ENCODE measurements at regions not wholly inside any gene's neighbourhood (a gene's known extent, or its start where the extent isn't known, plus 50 kb on each side); places are given as distances from the start of the nearest gene placed in this dataset.
A peak's percentile ranks its signal among the peaks of the same experiment; 100 is the strongest.

DNA sequence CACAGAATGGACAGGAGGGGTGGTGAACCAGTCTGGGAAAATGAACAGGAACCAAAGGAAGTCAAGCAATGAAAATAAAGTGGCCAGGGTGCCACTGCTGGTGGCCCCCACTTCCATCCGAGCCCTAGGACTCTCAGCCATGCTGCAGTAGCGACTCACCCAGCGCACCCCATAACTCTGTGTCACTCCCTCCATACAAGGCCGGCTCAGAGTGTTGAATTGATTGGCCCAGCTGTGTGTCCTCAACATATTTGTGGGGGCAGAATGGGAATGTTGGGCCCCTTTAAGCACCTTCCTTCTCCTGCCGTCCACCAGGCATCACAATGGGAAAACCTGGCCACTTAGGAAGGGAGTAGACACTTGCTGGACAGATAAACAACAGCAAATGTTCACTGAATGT lies 169.0 kb upstream of the SDK2 start:
- H3K9me3 Mint-ChIP-seq, result no peaks in the 10 kb centered on the region
- POLR2A ChIA-PET, result interaction anchor here (0.6 kb wide), 1 partner anchor 14 kb away, joined by 3 read pairs; no protein-coding TSS in a partner anchor
- H3K36me3 Mint-ChIP-seq, result no peaks in the 10 kb centered on the region
- ATAC-seq (no peak), DNase-seq (no peak)
- H3K27me3 Mint-ChIP-seq, result no peaks in the 10 kb centered on the region
- no peak overlapping the region for H3K27ac Mint-ChIP-seq
- H3K4me3 Mint-ChIP-seq, result no peak overlapping the region
- no peaks in the 10 kb centered on the region for H3K4me1 Mint-ChIP-seq

DNA sequence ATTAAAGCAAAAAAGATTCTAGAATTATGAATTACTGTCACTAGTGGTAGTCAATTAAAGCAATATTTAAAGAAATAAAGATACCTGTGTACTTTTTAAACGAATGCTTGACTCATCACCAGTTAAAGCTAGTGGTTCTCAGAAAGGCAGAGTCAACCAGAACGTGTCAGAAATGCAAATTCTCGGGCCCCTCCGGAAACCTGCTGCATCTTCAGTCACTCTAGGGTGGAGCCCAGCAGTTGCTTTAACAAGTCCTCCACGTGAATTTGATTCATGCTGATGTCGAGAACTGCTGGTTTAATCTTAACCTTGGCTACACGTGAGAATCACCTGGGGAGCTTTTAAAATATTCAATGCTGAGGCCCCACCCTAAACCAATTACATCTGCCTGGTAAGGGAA lies 169.8 kb upstream of the SDK2 start:
- no peak for ATAC-seq
- POLR2A ChIA-PET, result no interaction called here
- H3K27me3 Mint-ChIP-seq, result peaks cover 0 to 2% (median 0%) of the 10 kb centered on the region in 5 donors

DNA sequence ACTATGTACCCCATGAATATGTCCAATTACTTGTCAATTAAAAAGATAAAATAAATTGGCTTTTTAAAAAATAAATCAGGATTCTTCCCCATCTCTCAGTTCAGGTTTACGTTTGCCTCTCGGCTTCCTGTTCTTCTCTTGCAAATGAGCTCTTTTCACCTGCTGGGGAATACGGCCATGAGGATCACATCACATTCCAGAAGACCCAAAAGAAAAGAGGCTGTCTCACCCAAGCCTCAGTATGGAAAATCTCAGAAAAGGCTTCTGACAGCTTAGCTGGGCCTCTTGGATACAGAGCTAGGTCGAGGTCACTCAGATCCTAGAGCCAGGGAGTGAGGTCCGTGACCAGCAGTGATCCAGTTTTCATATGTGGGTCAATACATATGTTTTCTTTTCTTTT lies 171.2 kb upstream of the SDK2 start:
- POLR2A ChIA-PET, result interaction anchor here (0.7 kb wide), 1 partner anchor 13 kb away, joined by 3 read pairs; no protein-coding TSS in a partner anchor
- Mint-ChIP-seq H3K27me3 (peaks cover 0 to 2% (median 0%) of the 10 kb centered on the region in 5 donors), H3K36me3 (peaks cover 0 to 5% (median 0%) of the 10 kb centered on the region in 3 donors), H3K4me3 (no peak overlapping the region), H3K27ac (peak overlapping the region in 1 of 10 donors; percentile 13), H3K9me3 (peaks cover 0 to 8% (median 2%) of the 10 kb centered on the region in 9 donors), H3K4me1 (no peaks in the 10 kb centered on the region)
- ATAC-seq (no peak), DNase-seq (no peak)

More for the DNA sequence above, 169.8 kb upstream of the SDK2 start:
- Mint-ChIP-seq H3K27ac (no peak overlapping the region), H3K9me3 (peaks cover 0 to 7% (median 2%) of the 10 kb centered on the region in 9 donors), H3K36me3 (peaks cover 0 to 5% (median 0%) of the 10 kb centered on the region in 3 donors), H3K4me1 (no peaks in the 10 kb centered on the region), H3K4me3 (no peak overlapping the region)
- DNase-seq, result no peak

DNA sequence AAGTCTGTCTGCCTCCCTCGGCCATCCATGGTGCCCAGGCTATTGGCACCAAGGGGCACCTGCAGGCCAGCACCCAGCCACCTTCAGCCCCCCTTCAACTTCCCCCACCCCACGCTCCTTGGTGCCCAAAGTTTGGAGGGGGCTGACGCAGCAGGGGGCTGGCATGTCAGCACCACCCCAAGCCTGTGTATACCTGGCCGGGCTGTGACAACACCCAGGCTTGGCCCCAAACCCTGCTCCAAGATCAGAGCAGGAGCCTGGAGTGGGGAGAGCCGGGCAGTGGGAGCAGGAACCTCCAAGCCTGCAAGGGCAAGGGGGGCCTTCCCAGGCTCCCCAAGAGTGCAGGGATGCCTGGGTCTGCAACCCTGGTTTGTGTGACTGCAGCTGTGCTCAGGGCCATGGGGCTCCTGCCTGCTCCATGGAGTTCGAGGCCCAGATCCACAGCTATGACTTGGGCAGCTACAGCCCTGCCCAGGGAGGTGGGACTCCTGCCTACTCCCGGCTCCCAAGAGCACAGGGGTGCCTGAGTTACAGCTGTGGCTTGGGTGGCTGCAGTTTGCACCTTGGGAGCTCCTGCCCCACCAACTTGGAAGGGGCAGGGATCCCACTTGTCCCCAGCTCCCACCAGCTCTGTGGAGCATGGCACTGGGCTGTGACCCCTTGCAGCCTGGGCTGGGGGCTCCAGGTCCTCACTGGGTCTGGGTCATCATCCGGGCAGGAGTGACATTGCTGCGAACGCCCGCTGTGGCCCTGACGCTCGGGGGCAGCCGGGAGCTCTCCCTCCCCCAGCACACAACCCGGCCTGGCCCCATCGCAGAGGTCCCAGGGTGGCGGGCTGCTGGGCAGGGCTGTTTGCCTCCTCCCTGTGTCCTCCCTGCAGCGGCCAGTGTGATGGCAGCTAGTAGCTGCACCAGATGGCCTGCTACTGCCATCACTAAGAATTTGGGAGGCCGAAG lies 175.5 kb upstream of the SDK2 start:
- H3K36me3 Mint-ChIP-seq, result peaks cover 0 to 5% (median 0%) of the 10 kb centered on the region in 3 donors
- ATAC-seq (no peak), DNase-seq (no peak)
- no peak overlapping the region for H3K27ac Mint-ChIP-seq
- H3K9me3 Mint-ChIP-seq, result peaks cover 0 to 8% (median 2%) of the 10 kb centered on the region in 9 donors
- H3K4me3 Mint-ChIP-seq, result no peak overlapping the region
- peaks cover 0 to 24% (median 6%) of the 10 kb centered on the region in 5 donors for H3K27me3 Mint-ChIP-seq
- H3K4me1 Mint-ChIP-seq, result peaks cover 4 to 22% (median 21%) of the 10 kb centered on the region in 4 donors
- POLR2A ChIA-PET, result no interaction called here

DNA sequence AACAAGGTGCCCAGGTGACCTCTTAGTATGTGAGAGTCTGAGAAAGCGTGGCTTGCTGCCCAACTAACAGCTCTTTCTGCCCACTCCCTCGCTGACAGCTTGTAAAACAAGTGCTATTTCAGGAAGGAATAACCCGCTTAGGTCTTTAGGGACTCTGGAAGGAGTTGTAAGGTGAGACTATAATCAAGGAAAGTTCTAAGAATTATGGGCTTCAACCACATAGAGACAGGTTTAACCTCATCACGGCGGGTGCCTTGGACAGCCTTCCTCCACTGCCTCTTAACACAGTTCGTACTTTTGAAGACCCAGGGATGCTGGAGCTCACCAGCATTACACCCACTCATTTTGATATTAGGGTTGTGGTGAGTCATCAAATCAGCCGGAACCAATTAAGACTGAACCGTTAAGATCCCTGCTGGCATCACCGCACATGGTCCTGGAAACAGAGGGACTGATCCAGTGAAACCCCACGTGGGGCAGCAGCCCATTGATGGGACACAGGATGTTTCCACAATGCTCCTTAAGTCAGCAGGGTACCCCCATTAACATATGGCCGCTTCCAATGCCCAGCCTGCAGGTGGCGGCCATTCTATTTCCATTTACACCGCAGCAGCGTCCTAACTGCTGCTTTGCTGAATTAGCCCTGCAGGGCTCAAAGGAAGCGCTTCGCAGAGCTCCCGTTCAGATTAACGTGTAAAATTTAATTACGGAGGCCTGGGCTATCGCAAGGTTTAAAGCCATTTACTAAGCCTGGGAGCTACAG lies 176.6 kb upstream of the SDK2 start:
- Mint-ChIP-seq H3K9me3 (peaks cover 0 to 8% (median 2%) of the 10 kb centered on the region in 9 donors), H3K4me1 (peaks cover 4 to 22% (median 21%) of the 10 kb centered on the region in 4 donors), H3K27me3 (peaks cover 0 to 26% (median 6%) of the 10 kb centered on the region in 5 donors), H3K27ac (peak overlapping the region in 1 of 10 donors; percentile 5), H3K36me3 (peaks cover 0 to 5% (median 0%) of the 10 kb centered on the region in 3 donors), H3K4me3 (no peak overlapping the region)
- POLR2A ChIA-PET, result interaction anchor here (0.7 to 1.0 kb wide), 2 partner anchors 9 to 148 kb away, joined by 3 read pairs; no protein-coding TSS in a partner anchor
- no peak for DNase-seq
- no peak for ATAC-seq

DNA sequence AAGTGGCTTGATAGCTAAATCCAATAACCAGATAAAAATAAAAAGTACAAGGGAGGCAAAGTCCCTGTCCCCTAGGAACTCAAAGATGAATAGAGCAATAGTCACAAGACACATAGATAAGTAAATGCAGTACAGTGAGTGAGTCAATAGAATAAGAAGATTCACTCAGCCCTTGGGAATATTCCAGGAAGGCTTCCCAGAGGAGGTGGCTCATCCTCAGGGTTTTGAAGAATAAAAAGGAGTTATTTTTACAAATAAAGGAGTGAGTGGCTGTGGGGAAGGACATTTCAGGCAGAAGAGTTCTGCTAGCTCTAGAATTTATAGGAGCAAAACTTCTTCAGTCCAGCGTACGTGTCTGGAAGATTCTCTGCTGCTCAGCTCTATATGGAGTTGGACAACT lies 177.4 kb upstream of the SDK2 start:
- POLR2A ChIA-PET, result interaction anchor here (0.7 to 1.0 kb wide), 2 partner anchors 8 to 149 kb away, joined by 3 read pairs; no protein-coding TSS in a partner anchor
- H3K27me3 Mint-ChIP-seq, result peaks cover 0 to 26% (median 6%) of the 10 kb centered on the region in 5 donors

DNA sequence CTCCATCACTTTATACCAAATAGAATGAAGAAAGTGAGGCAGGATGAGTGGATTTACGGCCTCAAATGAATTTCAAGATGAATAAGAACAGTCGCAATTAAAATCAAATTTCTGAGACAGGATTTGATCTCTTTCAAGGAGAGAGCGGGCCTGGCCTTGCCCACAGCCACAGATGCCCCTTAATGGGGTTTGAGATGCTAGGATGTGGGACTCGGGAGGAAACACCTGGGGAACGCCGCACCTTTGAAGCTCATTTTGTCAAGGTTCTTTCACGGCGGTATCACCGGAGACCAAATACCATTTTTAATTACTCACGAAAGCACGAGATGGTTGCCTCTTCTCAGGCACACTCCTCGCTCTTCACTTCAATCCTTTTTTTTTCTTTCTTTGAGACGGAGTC lies 178.1 kb upstream of the SDK2 start:
- H3K27me3 Mint-ChIP-seq, result peaks cover 0 to 26% (median 6%) of the 10 kb centered on the region in 5 donors
- DNase-seq, result peak in 3 of 10 donors; percentile 31 to 51 (median 36)
- H3K4me1 Mint-ChIP-seq, result peaks cover 4 to 29% (median 27%) of the 10 kb centered on the region in 4 donors
- H3K27ac Mint-ChIP-seq, result peak overlapping the region in 4 of 10 donors; percentile 18 to 39 (median 24)
- peaks cover 0 to 5% (median 0%) of the 10 kb centered on the region in 3 donors for H3K36me3 Mint-ChIP-seq
- H3K9me3 Mint-ChIP-seq, result peaks cover 0 to 8% (median 2%) of the 10 kb centered on the region in 9 donors
- POLR2A ChIA-PET, result no interaction called here
- H3K4me3 Mint-ChIP-seq, result peak overlapping the region; percentile 15 to 71 (median 46)
- peak; percentile 25 to 58 for ATAC-seq

More for the DNA sequence above, 177.4 kb upstream of the SDK2 start:
- DNase-seq (no peak), ATAC-seq (no peak)
- no peak overlapping the region for H3K27ac Mint-ChIP-seq
- H3K4me3 Mint-ChIP-seq, result peak overlapping the region in 1 of 10 donors; percentile 63
- H3K36me3 Mint-ChIP-seq, result peaks cover 0 to 5% (median 0%) of the 10 kb centered on the region in 3 donors
- peaks cover 4 to 22% (median 21%) of the 10 kb centered on the region in 4 donors for H3K4me1 Mint-ChIP-seq
- peaks cover 0 to 8% (median 2%) of the 10 kb centered on the region in 9 donors for H3K9me3 Mint-ChIP-seq

DNA sequence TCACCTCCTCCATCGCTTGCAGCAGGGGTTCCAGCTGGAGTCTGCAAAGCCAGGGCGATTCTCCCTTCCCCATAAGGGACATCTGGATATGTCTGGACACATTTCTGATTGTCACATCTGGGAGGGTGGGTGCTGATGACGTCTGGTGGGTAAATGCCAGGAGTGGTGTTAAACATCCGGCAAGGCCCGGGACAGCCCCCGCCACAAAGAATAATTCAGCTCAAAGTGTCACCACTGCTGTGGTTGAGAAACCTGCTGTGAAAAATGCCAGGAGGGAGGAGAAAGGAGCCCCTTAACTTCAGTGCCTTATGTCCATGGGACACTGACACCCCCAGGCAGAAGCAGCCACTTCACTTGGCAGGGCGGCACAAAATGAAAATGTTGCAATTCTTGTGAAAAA lies 179.4 kb upstream of the SDK2 start:
- Mint-ChIP-seq H3K4me1 (peaks cover 6 to 42% (median 38%) of the 10 kb centered on the region in 4 donors), H3K4me3 (peak overlapping the region in 1 of 10 donors; percentile 27), H3K27ac (no peak overlapping the region), H3K27me3 (peaks cover 0 to 26% (median 6%) of the 10 kb centered on the region in 5 donors), H3K36me3 (peaks cover 0 to 3% (median 0%) of the 10 kb centered on the region in 3 donors), H3K9me3 (peaks cover 0 to 4% (median 1%) of the 10 kb centered on the region in 9 donors)
- POLR2A ChIA-PET, result no interaction called here
- ATAC-seq, result no peak
- no peak for DNase-seq

DNA sequence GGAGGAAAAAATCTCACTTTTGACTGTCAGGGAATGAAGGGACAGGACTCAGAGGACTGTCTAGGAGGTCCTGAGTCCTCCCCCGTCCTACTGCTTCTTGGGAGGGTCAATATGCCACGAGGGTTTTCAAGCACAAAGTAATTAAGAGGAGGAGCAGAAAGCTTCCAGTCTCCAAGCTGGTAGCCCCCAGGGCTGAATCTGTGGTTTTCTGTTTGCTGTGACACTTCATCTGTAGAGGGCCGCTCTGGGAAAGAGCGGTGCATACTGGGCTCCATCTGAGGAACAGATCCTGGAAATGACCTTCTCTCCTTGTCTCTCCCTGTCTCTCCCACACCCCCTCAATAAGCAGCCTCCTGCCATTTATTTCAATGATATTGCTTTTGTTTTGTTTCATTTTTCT lies 180.1 kb upstream of the SDK2 start:
- POLR2A ChIA-PET, result no interaction called here

DNA sequence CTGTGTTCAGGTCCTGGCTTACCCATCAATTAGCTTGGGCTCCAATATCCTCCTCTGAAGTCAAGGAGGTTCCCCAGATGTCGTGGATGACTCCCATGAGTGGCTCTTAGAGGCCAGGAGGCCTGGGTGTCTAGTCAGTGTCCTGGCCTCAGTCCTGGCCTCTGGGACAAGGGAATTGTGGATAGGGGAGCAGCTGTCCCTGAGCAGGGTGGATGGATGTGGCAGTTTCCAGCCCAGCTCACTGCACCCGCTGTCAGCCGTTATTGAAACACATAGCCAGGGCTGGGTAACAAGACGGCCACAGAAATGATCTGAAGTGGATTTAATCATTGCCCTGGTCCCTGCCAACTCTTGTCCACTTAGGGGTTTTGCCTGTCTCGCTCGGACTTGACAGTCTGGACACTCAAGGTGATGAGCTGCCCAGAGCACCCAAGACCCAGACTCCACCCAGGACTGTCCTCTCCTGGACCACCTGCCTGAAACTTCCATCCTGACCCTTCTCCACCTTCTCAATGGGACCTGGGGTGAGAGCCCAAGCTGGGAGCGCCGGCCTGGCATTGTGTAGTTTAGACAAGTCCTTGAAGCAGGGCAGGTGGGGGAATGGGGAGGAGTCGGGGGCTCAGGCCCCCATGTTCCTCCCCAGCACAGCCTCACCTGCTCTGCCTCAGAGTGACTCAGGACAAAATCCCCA lies 182.1 kb upstream of the SDK2 start:
- Mint-ChIP-seq H3K9me3 (no peaks in the 10 kb centered on the region), H3K4me3 (no peak overlapping the region), H3K36me3 (no peaks in the 10 kb centered on the region), H3K27me3 (peaks cover 0 to 22% (median 6%) of the 10 kb centered on the region in 5 donors), H3K27ac (peak overlapping the region in 5 of 10 donors; percentile 7 to 95 (median 48)), H3K4me1 (peaks cover 11 to 63% (median 43%) of the 10 kb centered on the region in 4 donors)
- DNase-seq, result no peak
- POLR2A ChIA-PET, result interaction anchor here (0.6 kb wide), 1 partner anchor 1330 kb away, joined by 3 read pairs; no protein-coding TSS in a partner anchor
- ATAC-seq, result no peak

More for the DNA sequence above, 180.1 kb upstream of the SDK2 start:
- Mint-ChIP-seq H3K4me1 (peaks cover 6 to 49% (median 38%) of the 10 kb centered on the region in 4 donors), H3K36me3 (no peaks in the 10 kb centered on the region), H3K27ac (peak overlapping the region in 3 of 10 donors; percentile 2 to 27 (median 19)), H3K4me3 (no peak overlapping the region), H3K9me3 (no peaks in the 10 kb centered on the region), H3K27me3 (peaks cover 0 to 26% (median 6%) of the 10 kb centered on the region in 5 donors)
- ATAC-seq (no peak), DNase-seq (no peak)

DNA sequence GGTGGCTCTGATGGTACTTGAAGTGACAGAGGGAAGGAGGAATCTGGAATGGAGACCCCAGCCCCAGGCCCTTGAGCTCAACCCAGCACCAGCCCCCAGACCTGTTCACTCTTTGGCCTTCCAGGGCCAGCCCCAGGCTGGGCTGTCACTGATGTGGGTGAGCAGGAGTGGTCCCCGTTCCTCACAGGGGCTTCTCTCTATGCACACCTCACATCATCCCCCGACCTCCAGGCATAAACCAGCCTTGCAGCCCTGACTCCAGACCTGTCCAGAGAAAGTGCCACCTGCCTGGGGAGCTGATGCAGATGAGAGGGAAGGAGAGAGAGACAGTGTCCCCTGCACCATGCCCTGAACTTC lies 182.6 kb upstream of the SDK2 start:
- Mint-ChIP-seq H3K27me3 (peaks cover 0 to 19% (median 4%) of the 10 kb centered on the region in 5 donors), H3K36me3 (no peaks in the 10 kb centered on the region), H3K9me3 (no peaks in the 10 kb centered on the region), H3K4me1 (peaks cover 11 to 58% (median 44%) of the 10 kb centered on the region in 4 donors), H3K4me3 (peak overlapping the region in 2 of 10 donors; percentile 62 to 64), H3K27ac (peak overlapping the region in 5 of 10 donors; percentile 48 to 95 (median 74))
- POLR2A ChIA-PET, result interaction anchor here (1.1 kb wide), 1 partner anchor 105 kb away, joined by 4 read pairs; no protein-coding TSS in a partner anchor
- DNase-seq (no peak), ATAC-seq (no peak)
